Skeletal muscle satellite cell (primary cell): ENCODE measurements at regions not wholly inside any gene's neighbourhood (a gene's known extent, or its start where the extent isn't known, plus 50 kb on each side); places are given as distances from the start of the nearest gene placed in this dataset.

Experiments used
- H3K27me3 ChIP-seq: 2 replicates; pipeline ENCODE4 v1.7.0; 2013; ENCODE audit warnings: low read length; ENCODE audit not compliant: control insufficient read depth, insufficient read depth
- H3K36me3 ChIP-seq: 2 replicates; pipeline ENCODE4 v1.7.0; 2013; ENCODE audit warnings: mild to moderate bottlenecking, control low read depth, low read length; ENCODE audit not compliant: insufficient read depth
- H3K4me1 ChIP-seq: 2 replicates; pipeline ENCODE4 v1.7.0; 2013; ENCODE audit warnings: low read length; ENCODE audit not compliant: control insufficient read depth, insufficient read depth
- H3K4me2 ChIP-seq: 2 replicates; pipeline ENCODE4 v1.7.0; 2013; ENCODE audit warnings: mild to moderate bottlenecking, low read length
- H3K4me3 ChIP-seq: 2 replicates; pipeline ENCODE4 v1.7.0; 2013; ENCODE audit warnings: low read length
- H3K9ac ChIP-seq: 2 replicates; pipeline ENCODE4 v1.7.0; 2013; ENCODE audit warnings: mild to moderate bottlenecking, low read depth, low read length, moderate library complexity
- H3K9me3 ChIP-seq: replicated peaks from 2 replicates; pipeline ENCODE4 v1.7.0; 2013; ENCODE audit warnings: mild to moderate bottlenecking, control low read depth, low read length

- no peak overlapping the region for H3K9ac ChIP-seq
- H3K4me3 ChIP-seq, result no peak overlapping the region
- no peaks in the 10 kb centered on the region for H3K36me3 ChIP-seq
- H3K9me3 ChIP-seq, result no peaks in the 10 kb centered on the region
- H3K4me1 ChIP-seq, result no peaks in the 10 kb centered on the region
- no peaks in the 10 kb centered on the region for H3K27me3 ChIP-seq
- H3K4me2 ChIP-seq, result no peak overlapping the region
These were observed 115.4 kb upstream of the NTRK2 start for GRCh38 chr9:84554069-84554664.

- Histone ChIP-seq H3K27me3 (no peaks in the 10 kb centered on the region), H3K4me3 (no peak overlapping the region), H3K4me2 (no peak overlapping the region), H3K36me3 (no peaks in the 10 kb centered on the region), H3K9ac (no peak overlapping the region), H3K9me3 (no peaks in the 10 kb centered on the region), H3K4me1 (no peaks in the 10 kb centered on the region)
These were observed 113.0 kb upstream of the NTRK2 start for GRCh38 chr9:84556556-84556955.

GRCh38 chr9:84557751-84558150 is 111.8 kb upstream of the NTRK2 start:
- no peaks in the 10 kb centered on the region for H3K9me3 ChIP-seq
- H3K9ac ChIP-seq, result no peak overlapping the region

GRCh38 chr9:84563691-84564090 is 105.8 kb upstream of the NTRK2 start:
- no peak overlapping the region for H3K9ac ChIP-seq
- H3K27me3 ChIP-seq, result no peaks in the 10 kb centered on the region
- H3K4me3 ChIP-seq, result no peak overlapping the region
- H3K9me3 ChIP-seq, result peaks cover 4% of the 10 kb centered on the region
- H3K4me2 ChIP-seq, result no peak overlapping the region
- no peaks in the 10 kb centered on the region for H3K36me3 ChIP-seq
- no peaks in the 10 kb centered on the region for H3K4me1 ChIP-seq

More at GRCh38 chr9:84557751-84558150, 111.8 kb upstream of the NTRK2 start:
- no peaks in the 10 kb centered on the region for H3K36me3 ChIP-seq
- H3K4me2 ChIP-seq, result no peak overlapping the region
- no peak overlapping the region for H3K4me3 ChIP-seq
- no peaks in the 10 kb centered on the region for H3K27me3 ChIP-seq
- H3K4me1 ChIP-seq, result no peaks in the 10 kb centered on the region

- Histone ChIP-seq H3K36me3 (no peaks in the 10 kb centered on the region), H3K27me3 (no peaks in the 10 kb centered on the region), H3K9me3 (peaks cover 4% of the 10 kb centered on the region), H3K4me2 (no peak overlapping the region), H3K4me3 (no peak overlapping the region), H3K9ac (no peak overlapping the region), H3K4me1 (no peaks in the 10 kb centered on the region)
These were observed 101.7 kb upstream of the NTRK2 start for GRCh38 chr9:84567805-84568204.

GRCh38 chr9:84570482-84571154 is 98.9 kb upstream of the NTRK2 start:
- Histone ChIP-seq H3K9me3 (peaks cover 4% of the 10 kb centered on the region), H3K36me3 (no peaks in the 10 kb centered on the region), H3K4me3 (no peak overlapping the region), H3K9ac (no peak overlapping the region), H3K4me2 (no peak overlapping the region), H3K4me1 (no peaks in the 10 kb centered on the region), H3K27me3 (no peaks in the 10 kb centered on the region)

GRCh38 chr9:84573083-84573482 is 96.4 kb upstream of the NTRK2 start:
- Histone ChIP-seq H3K9ac (no peak overlapping the region), H3K36me3 (no peaks in the 10 kb centered on the region), H3K4me3 (no peak overlapping the region), H3K27me3 (no peaks in the 10 kb centered on the region), H3K4me2 (no peak overlapping the region), H3K4me1 (no peaks in the 10 kb centered on the region), H3K9me3 (peaks cover 4% of the 10 kb centered on the region)

GRCh38 chr9:84575705-84576104 is 93.8 kb upstream of the NTRK2 start:
- Histone ChIP-seq H3K4me3 (no peak overlapping the region), H3K4me1 (no peaks in the 10 kb centered on the region), H3K27me3 (no peaks in the 10 kb centered on the region), H3K9ac (no peak overlapping the region), H3K36me3 (no peaks in the 10 kb centered on the region), H3K9me3 (no peaks in the 10 kb centered on the region), H3K4me2 (no peak overlapping the region)

GRCh38 chr9:84583866-84584265 is 85.7 kb upstream of the NTRK2 start:
- H3K9me3 ChIP-seq, result no peaks in the 10 kb centered on the region
- H3K4me2 ChIP-seq, result no peak overlapping the region
- H3K36me3 ChIP-seq, result no peaks in the 10 kb centered on the region
- no peaks in the 10 kb centered on the region for H3K27me3 ChIP-seq
- no peak overlapping the region for H3K9ac ChIP-seq
- H3K4me1 ChIP-seq, result no peaks in the 10 kb centered on the region
- no peak overlapping the region for H3K4me3 ChIP-seq

- no peaks in the 10 kb centered on the region for H3K4me1 ChIP-seq
- H3K9me3 ChIP-seq, result no peaks in the 10 kb centered on the region
- no peak overlapping the region for H3K4me3 ChIP-seq
- no peaks in the 10 kb centered on the region for H3K36me3 ChIP-seq
- H3K4me2 ChIP-seq, result no peak overlapping the region
- no peak overlapping the region for H3K9ac ChIP-seq
- no peaks in the 10 kb centered on the region for H3K27me3 ChIP-seq
These were observed 82.9 kb upstream of the NTRK2 start for GRCh38 chr9:84586662-84587061.

GRCh38 chr9:84587153-84587552 is 82.4 kb upstream of the NTRK2 start:
- Histone ChIP-seq H3K4me2 (no peak overlapping the region), H3K9me3 (no peaks in the 10 kb centered on the region), H3K9ac (no peak overlapping the region), H3K36me3 (no peaks in the 10 kb centered on the region), H3K4me1 (no peaks in the 10 kb centered on the region), H3K4me3 (no peak overlapping the region), H3K27me3 (no peaks in the 10 kb centered on the region)

GRCh38 chr9:84589542-84589941 is 80.0 kb upstream of the NTRK2 start:
- no peaks in the 10 kb centered on the region for H3K36me3 ChIP-seq
- H3K4me2 ChIP-seq, result no peak overlapping the region
- H3K9me3 ChIP-seq, result peaks cover 4% of the 10 kb centered on the region
- H3K4me1 ChIP-seq, result no peaks in the 10 kb centered on the region
- no peak overlapping the region for H3K4me3 ChIP-seq
- H3K27me3 ChIP-seq, result no peaks in the 10 kb centered on the region
- no peak overlapping the region for H3K9ac ChIP-seq
